ENCODE measurements at regions not wholly inside any gene's neighbourhood (a gene's known extent, or its start where the extent isn't known, plus 50 kb on each side); places are given as distances from the start of the nearest gene placed in this dataset.

GRCh38 chr7:69418869-69419670, 179.2 kb upstream of the AUTS2 start:
- no peak overlapping the region for H2AFZ ChIP-seq (ENCODE audit: low read length)
- DNase-seq = no peak
- POLR2A ChIA-PET (ENCODE audit: unreplicated experiment) = no interaction called here
- intact Hi-C loops (cut with micrococcal nuclease) = no loop called here
- no peaks in the 10 kb centered on the region for H3K27me3 ChIP-seq (ENCODE audit: low read length)
- no peak overlapping the region for H3K4me3 ChIP-seq (ENCODE audit: low read length)
- H3K9me2 ChIP-seq (replicated peaks; ENCODE audit: low read length) = no peaks in the 10 kb centered on the region
- no peak overlapping the region for H3K27ac ChIP-seq (ENCODE audit: low read length)
- ATAC-seq = no peak
- H3K4me2 ChIP-seq (ENCODE audit: low read length) = no peak overlapping the region
- TF ChIP-seq EZH2 (IDR thresholded peaks at IDR 0.05; ENCODE audit: low read length, unreplicated experiment) (no peak), CTCF (conservative IDR thresholded peaks at IDR 0.05; ENCODE audit: low read depth, low read length) (no peak), EZH2phosphoT487 (IDR thresholded peaks at IDR 0.05; ENCODE audit: borderline replicate concordance, low read length) (no peak)
- H3K4me1 ChIP-seq (ENCODE audit: insufficient read depth, low read length) = no peaks in the 10 kb centered on the region
- no peaks in the 10 kb centered on the region for H4K20me1 ChIP-seq (ENCODE audit: low read length)
- CTCF ChIA-PET = no interaction called here
- no peaks in the 10 kb centered on the region for H3F3A ChIP-seq (ENCODE audit: low read length, unreplicated experiment)
- H3K9ac ChIP-seq (ENCODE audit: low read length) = no peak overlapping the region
- no peaks in the 10 kb centered on the region for H3K79me2 ChIP-seq (ENCODE audit: low read length)
- no peaks in the 10 kb centered on the region for H3K36me3 ChIP-seq (ENCODE audit: low read depth, low read length)
- no peaks in the 10 kb centered on the region for H3K9me3 ChIP-seq (ENCODE audit: low read length)
- BruUV-seq (replicated peaks) = no TSS peak

GRCh38 chr7:69419934-69420333, 178.3 kb upstream of the AUTS2 start:
- no peak overlapping the region for H3K27ac ChIP-seq (ENCODE audit: low read length)
- no peaks in the 10 kb centered on the region for H3K36me3 ChIP-seq (ENCODE audit: low read depth, low read length)
- H4K20me1 ChIP-seq (ENCODE audit: low read length) = no peaks in the 10 kb centered on the region
- DNase-seq (no peak), ATAC-seq (no peak)
- POLR2A ChIA-PET (ENCODE audit: unreplicated experiment) = no interaction called here
- H2AFZ ChIP-seq (ENCODE audit: low read length) = no peak overlapping the region
- H3K4me1 ChIP-seq (ENCODE audit: insufficient read depth, low read length) = no peaks in the 10 kb centered on the region
- H3K9me2 ChIP-seq (replicated peaks; ENCODE audit: low read length) = no peaks in the 10 kb centered on the region
- CTCF ChIA-PET = no interaction called here
- intact Hi-C loops (cut with micrococcal nuclease) = no loop called here
- TF ChIP-seq EZH2phosphoT487 (IDR thresholded peaks at IDR 0.05; ENCODE audit: borderline replicate concordance, low read length) = no peak
- TF ChIP-seq EZH2 (IDR thresholded peaks at IDR 0.05; ENCODE audit: low read length, unreplicated experiment) = no peak
- TF ChIP-seq CTCF (conservative IDR thresholded peaks at IDR 0.05; ENCODE audit: low read depth, low read length) = no peak
- no peaks in the 10 kb centered on the region for H3K79me2 ChIP-seq (ENCODE audit: low read length)
- H3F3A ChIP-seq (ENCODE audit: low read length, unreplicated experiment) = no peaks in the 10 kb centered on the region
- no peak overlapping the region for H3K9ac ChIP-seq (ENCODE audit: low read length)
- no peaks in the 10 kb centered on the region for H3K27me3 ChIP-seq (ENCODE audit: low read length)
- no peaks in the 10 kb centered on the region for H3K9me3 ChIP-seq (ENCODE audit: low read length)
- no TSS peak for BruUV-seq (replicated peaks)
- no peak overlapping the region for H3K4me2 ChIP-seq (ENCODE audit: low read length)
- no peak overlapping the region for H3K4me3 ChIP-seq (ENCODE audit: low read length)

- DNase-seq (no peak), ATAC-seq (no peak)
- Histone ChIP-seq H4K20me1 (ENCODE audit: low read length) (no peaks in the 10 kb centered on the region), H3K27ac (ENCODE audit: low read length) (no peak overlapping the region), H2AFZ (ENCODE audit: low read length) (no peak overlapping the region), H3K4me2 (ENCODE audit: low read length) (no peak overlapping the region), H3K9me2 (replicated peaks; ENCODE audit: low read length) (no peaks in the 10 kb centered on the region), H3K36me3 (ENCODE audit: low read depth, low read length) (no peaks in the 10 kb centered on the region), H3K79me2 (ENCODE audit: low read length) (no peaks in the 10 kb centered on the region), H3K9ac (ENCODE audit: low read length) (no peak overlapping the region), H3K4me3 (ENCODE audit: low read length) (no peak overlapping the region), H3K27me3 (ENCODE audit: low read length) (no peaks in the 10 kb centered on the region), H3K4me1 (ENCODE audit: insufficient read depth, low read length) (no peaks in the 10 kb centered on the region), H3F3A (ENCODE audit: low read length, unreplicated experiment) (no peaks in the 10 kb centered on the region), H3K9me3 (ENCODE audit: low read length) (no peaks in the 10 kb centered on the region)
- BruUV-seq (replicated peaks) = no TSS peak
- intact Hi-C loops (cut with micrococcal nuclease) = no loop called here
- POLR2A ChIA-PET (ENCODE audit: unreplicated experiment) = no interaction called here
- CTCF ChIA-PET = no interaction called here
- TF ChIP-seq CTCF (conservative IDR thresholded peaks at IDR 0.05; ENCODE audit: low read depth, low read length) (no peak), EZH2 (IDR thresholded peaks at IDR 0.05; ENCODE audit: low read length, unreplicated experiment) (no peak), EZH2phosphoT487 (IDR thresholded peaks at IDR 0.05; ENCODE audit: borderline replicate concordance, low read length) (no peak)
Observed at GRCh38 chr7:69422574-69422985, 175.7 kb upstream of the AUTS2 start.
